T-helper 1 cell treated with Interleukin-12 subunit alpha and Interleukin-12 subunit beta and Interleukin-4 antibody, amounts not matched to agents 30 μg/mL and 1 μg/mL, for 36 hours (primary cell): ENCODE measurements at regions not wholly inside any gene's neighbourhood (a gene's known extent, or its start where the extent isn't known, plus 50 kb on each side); places are given as distances from the start of the nearest gene placed in this dataset.
A peak's percentile ranks its signal among the peaks of the same experiment; 100 is the strongest.

ENCODE experiments used
- H3K27ac Mint-ChIP-seq: one replicate; pipeline ENCODE4 v1.8.0; 2021; ENCODE audit warnings: mild to moderate bottlenecking, mixed read lengths
- H3K27me3 Mint-ChIP-seq: one replicate; pipeline ENCODE4 v1.8.0; 2021; ENCODE audit warnings: low read depth, mixed read lengths
- H3K36me3 Mint-ChIP-seq: one replicate; pipeline ENCODE4 v1.8.0; 2021; ENCODE audit warnings: low read depth, mixed read lengths
- H3K4me1 Mint-ChIP-seq: one replicate; pipeline ENCODE4 v1.8.0; 2021; ENCODE audit warnings: low read depth, mixed read lengths
- H3K4me3 Mint-ChIP-seq: one replicate; pipeline ENCODE4 v1.8.0; 2021; ENCODE audit warnings: mild to moderate bottlenecking, moderate library complexity, mixed read lengths
- H3K9me3 Mint-ChIP-seq: one replicate; pipeline ENCODE4 v1.8.0; 2021; ENCODE audit warnings: mixed read lengths

DNA sequence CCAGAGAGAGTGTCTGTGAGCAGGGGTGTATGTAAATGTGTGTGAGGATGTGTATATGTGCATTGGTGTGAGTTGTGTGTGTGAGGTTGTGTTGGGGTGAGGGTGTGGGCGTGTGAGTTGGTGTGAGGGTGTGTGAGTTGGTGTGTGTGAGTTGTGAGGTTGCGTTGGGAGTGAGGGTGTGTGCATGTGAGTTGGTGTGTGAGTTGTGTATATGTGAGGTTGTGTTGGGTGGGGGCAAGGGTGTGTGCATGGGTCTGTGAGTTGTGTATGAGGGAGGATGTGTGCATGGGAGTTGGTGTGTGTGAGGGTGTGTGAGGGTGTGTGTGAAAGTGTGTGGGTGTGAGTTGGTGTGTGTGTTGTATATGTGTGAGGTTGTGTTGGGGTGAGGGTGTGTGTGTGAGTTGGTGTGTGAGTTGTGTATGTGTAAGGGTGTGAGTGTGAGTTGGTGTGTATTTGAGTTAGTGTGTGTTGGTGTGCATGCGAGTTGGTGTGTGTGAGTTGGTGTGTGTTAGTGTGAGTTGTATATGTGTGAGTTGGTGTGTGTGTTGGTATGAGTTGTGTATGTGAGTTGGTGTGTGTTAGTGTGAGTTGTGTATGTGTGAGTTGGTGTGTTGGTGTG, 161.6 kb upstream of the IER5L start:
- no peaks in the 10 kb centered on the region for H3K9me3 Mint-ChIP-seq
- H3K4me3 Mint-ChIP-seq: no peak overlapping the region
- no peak overlapping the region for H3K27ac Mint-ChIP-seq
- peaks cover 6% of the 10 kb centered on the region for H3K4me1 Mint-ChIP-seq
- no peaks in the 10 kb centered on the region for H3K36me3 Mint-ChIP-seq
- H3K27me3 Mint-ChIP-seq: peaks cover 15% of the 10 kb centered on the region

DNA sequence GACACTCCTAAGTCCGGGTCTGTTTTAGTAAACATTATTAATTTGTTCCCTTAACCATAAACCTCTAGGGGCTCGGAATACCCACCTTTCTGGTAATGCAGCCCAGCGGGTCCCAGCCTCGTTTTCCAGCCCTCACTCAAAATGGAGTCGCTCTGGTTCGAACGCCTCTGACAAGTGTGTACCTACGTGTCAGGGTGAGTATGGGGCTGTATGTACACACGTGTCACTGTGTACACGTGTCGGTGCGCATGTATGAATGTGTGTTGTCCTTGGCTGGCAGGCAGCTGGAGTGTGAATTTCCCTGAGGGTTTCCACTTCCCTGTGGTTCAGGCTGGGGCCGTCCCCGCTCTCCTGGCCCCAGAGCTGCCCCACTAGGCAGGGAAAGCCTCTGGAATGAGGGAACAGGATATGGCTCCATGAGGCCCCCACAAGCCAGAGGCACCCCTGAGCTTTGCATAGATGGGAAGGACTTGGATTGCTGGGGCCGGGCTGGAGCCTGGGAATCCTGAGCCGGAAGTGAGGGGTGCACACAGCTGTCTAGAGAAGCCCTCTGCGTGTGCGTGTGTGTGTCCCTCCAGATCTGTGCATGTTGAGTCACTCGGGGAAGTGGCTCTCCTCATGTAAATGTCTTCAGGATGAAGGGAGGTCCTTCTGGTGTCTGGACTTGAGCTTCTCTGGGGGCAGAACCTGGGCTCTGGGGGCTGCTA, 160.8 kb upstream of the IER5L start:
- H3K27ac Mint-ChIP-seq: no peak overlapping the region
- H3K27me3 Mint-ChIP-seq: peaks cover 15% of the 10 kb centered on the region
- H3K36me3 Mint-ChIP-seq: no peaks in the 10 kb centered on the region
- H3K4me3 Mint-ChIP-seq: no peak overlapping the region
- peaks cover 10% of the 10 kb centered on the region for H3K4me1 Mint-ChIP-seq
- no peaks in the 10 kb centered on the region for H3K9me3 Mint-ChIP-seq

GRCh38 chr9:129337336-129338140, 159.5 kb upstream of the IER5L start:
- H3K4me1 Mint-ChIP-seq: peaks cover 12% of the 10 kb centered on the region
- no peak overlapping the region for H3K27ac Mint-ChIP-seq
- H3K9me3 Mint-ChIP-seq: no peaks in the 10 kb centered on the region
- no peak overlapping the region for H3K4me3 Mint-ChIP-seq
- H3K36me3 Mint-ChIP-seq: no peaks in the 10 kb centered on the region
- peaks cover 15% of the 10 kb centered on the region for H3K27me3 Mint-ChIP-seq

- Mint-ChIP-seq H3K27me3 (peaks cover 15% of the 10 kb centered on the region), H3K27ac (no peak overlapping the region), H3K4me1 (peaks cover 12% of the 10 kb centered on the region), H3K4me3 (peak overlapping the region; percentile 45), H3K36me3 (no peaks in the 10 kb centered on the region), H3K9me3 (no peaks in the 10 kb centered on the region)
Observed at GRCh38 chr9:129336601-129337331, 158.7 kb upstream of the IER5L start.

- Mint-ChIP-seq H3K4me3 (no peak overlapping the region), H3K36me3 (peaks cover 1% of the 10 kb centered on the region), H3K4me1 (peaks cover 12% of the 10 kb centered on the region), H3K9me3 (peaks cover 5% of the 10 kb centered on the region), H3K27ac (no peak overlapping the region), H3K27me3 (peaks cover 15% of the 10 kb centered on the region)
Observed at GRCh38 chr9:129336130-129336528, 158.1 kb upstream of the IER5L start.

- H3K36me3 Mint-ChIP-seq: peaks cover 6% of the 10 kb centered on the region
- H3K9me3 Mint-ChIP-seq: peaks cover 10% of the 10 kb centered on the region
- H3K27ac Mint-ChIP-seq: no peak overlapping the region
- no peak overlapping the region for H3K4me3 Mint-ChIP-seq
- H3K4me1 Mint-ChIP-seq: peaks cover 12% of the 10 kb centered on the region
- peaks cover 15% of the 10 kb centered on the region for H3K27me3 Mint-ChIP-seq
Observed at GRCh38 chr9:129335464-129336129, 157.5 kb upstream of the IER5L start.

- no peak overlapping the region for H3K27ac Mint-ChIP-seq
- H3K4me3 Mint-ChIP-seq: no peak overlapping the region
- H3K27me3 Mint-ChIP-seq: peaks cover 15% of the 10 kb centered on the region
- peaks cover 12% of the 10 kb centered on the region for H3K4me1 Mint-ChIP-seq
- peaks cover 16% of the 10 kb centered on the region for H3K9me3 Mint-ChIP-seq
- H3K36me3 Mint-ChIP-seq: peaks cover 6% of the 10 kb centered on the region
Observed at GRCh38 chr9:129334105-129334935, 156.3 kb upstream of the IER5L start.

DNA sequence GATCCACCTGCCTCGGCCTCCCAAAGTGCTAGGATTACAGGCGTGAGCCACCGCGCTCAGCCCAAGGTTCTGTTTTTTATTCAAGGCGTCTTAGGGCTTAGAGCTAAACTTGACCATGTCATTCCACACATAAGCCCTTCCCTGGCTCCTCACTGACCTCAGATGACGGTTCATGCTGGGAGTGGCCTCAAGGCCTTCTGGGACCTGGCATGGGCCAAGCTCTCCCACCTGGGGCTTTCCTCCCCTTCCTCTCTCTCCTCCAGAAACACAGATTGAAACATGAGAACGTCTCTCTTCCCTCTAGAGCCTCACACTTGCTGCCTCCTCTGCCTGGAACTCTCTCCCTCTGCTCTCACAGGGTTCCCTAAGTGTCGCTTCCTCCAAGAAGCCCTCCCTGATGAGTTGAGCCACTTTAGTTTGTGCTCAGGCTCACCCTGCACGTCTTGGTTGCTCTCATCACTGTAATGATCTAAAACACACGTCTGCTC, 155.6 kb upstream of the IER5L start:
- H3K27ac Mint-ChIP-seq: no peak overlapping the region
- peaks cover 13% of the 10 kb centered on the region for H3K4me1 Mint-ChIP-seq
- H3K27me3 Mint-ChIP-seq: peaks cover 15% of the 10 kb centered on the region
- H3K36me3 Mint-ChIP-seq: peaks cover 6% of the 10 kb centered on the region
- no peak overlapping the region for H3K4me3 Mint-ChIP-seq
- peaks cover 16% of the 10 kb centered on the region for H3K9me3 Mint-ChIP-seq

DNA sequence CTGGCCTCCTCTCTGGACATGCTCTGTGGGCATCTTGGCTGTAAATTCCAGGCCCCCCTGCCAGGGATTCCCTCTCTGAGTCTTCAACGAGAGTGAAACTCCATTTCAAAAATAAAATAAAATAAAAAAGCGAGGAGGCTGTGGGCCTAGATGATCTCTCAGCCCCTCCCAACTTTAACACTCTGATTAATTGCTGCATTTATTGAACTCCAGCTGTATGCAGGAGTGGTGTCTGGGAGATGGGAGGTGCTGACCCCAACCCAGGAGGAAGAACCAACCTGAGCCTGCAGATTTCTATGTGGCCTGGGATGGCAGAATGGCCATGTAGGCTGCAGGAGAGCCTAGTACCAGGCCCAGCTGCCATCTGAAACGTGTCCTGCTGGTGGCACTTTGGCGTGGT, 154.5 kb upstream of the IER5L start:
- Mint-ChIP-seq H3K9me3 (peaks cover 16% of the 10 kb centered on the region), H3K4me1 (peaks cover 20% of the 10 kb centered on the region), H3K4me3 (no peak overlapping the region), H3K27me3 (peaks cover 9% of the 10 kb centered on the region), H3K27ac (no peak overlapping the region), H3K36me3 (peaks cover 6% of the 10 kb centered on the region)

DNA sequence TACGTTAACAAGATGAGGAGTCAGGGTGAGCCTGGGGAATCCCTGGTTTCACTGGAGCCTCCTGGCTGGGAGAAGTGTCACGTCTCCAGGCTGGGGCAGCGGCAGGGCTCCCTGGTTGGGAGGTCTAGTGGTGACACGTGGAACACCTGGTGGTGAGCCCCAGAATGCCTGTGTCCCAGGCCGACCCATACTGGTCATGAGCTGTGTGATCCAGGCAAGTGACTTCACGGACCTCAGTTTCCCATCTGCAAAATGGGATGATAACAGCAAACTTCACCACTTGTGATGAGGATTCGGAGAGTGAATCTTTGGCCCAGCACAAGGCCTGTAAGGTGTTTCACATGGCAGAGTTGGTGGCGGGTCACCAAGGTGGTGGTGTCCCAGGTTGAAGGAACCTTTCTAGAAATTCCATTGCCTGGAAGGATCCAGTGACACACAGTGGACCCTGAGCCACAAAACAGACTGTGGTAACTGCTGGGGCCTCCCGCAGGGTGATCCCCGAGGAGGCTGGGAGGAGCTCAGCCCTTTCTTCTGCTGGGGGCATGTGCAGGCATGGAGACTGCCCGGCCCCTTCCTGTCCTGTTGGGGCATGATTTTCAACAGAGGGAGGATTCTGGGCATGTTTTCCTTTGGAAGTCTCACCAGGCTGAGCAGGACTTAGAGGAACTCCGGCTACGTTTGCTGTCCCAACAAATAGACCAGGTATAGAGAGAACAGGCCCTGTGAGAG, 153.9 kb upstream of the IER5L start:
- H3K9me3 Mint-ChIP-seq: peaks cover 16% of the 10 kb centered on the region
- H3K4me1 Mint-ChIP-seq: peaks cover 20% of the 10 kb centered on the region
- H3K27ac Mint-ChIP-seq: no peak overlapping the region
- peaks cover 6% of the 10 kb centered on the region for H3K36me3 Mint-ChIP-seq
- peaks cover 8% of the 10 kb centered on the region for H3K27me3 Mint-ChIP-seq
- H3K4me3 Mint-ChIP-seq: no peak overlapping the region

GRCh38 chr9:129331493-129331765, 153.4 kb upstream of the IER5L start:
- H3K9me3 Mint-ChIP-seq: peaks cover 16% of the 10 kb centered on the region
- H3K4me1 Mint-ChIP-seq: peaks cover 18% of the 10 kb centered on the region
- H3K27ac Mint-ChIP-seq: no peak overlapping the region
- H3K4me3 Mint-ChIP-seq: no peak overlapping the region
- peaks cover 6% of the 10 kb centered on the region for H3K36me3 Mint-ChIP-seq
- peaks cover 5% of the 10 kb centered on the region for H3K27me3 Mint-ChIP-seq

DNA sequence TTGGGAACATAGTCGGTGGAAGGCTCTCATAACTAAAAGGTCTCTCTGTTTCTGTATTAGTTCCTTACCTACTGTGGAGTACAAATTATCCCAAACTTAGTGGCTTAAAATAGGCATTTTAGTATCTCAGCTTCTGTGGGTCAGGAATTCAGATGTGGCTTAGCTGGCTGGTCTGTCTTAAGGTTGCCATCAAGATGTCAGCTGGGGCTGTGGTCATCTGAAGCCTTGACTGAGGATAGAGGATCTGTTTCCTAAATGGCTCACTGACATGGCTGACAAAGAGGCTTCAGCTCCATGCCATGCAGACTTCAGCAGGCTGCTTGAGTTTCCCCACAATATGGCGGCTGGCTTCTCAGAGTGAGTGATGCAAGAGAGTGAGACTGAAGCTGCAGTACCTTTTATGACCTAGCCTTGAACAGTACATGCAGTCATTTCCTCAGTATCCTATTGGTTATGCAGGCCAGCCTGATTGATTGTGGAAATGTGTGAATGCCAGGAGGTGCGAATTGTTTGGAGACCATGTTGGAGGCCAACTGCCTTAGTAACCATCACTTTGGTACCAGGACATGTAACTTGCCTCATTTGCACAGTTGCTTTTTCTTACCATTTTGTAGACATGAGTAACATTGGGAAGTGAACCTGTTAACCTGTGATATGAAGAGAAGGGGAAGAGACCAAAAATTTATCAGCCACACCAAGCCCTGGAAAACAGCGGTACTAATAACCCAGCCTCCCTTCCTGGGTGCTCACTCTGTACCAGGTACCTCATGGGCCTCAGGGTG, 152.8 kb upstream of the IER5L start:
- peaks cover 6% of the 10 kb centered on the region for H3K36me3 Mint-ChIP-seq
- no peak overlapping the region for H3K4me3 Mint-ChIP-seq
- H3K9me3 Mint-ChIP-seq: peaks cover 16% of the 10 kb centered on the region
- H3K27me3 Mint-ChIP-seq: peaks cover 2% of the 10 kb centered on the region
- peaks cover 18% of the 10 kb centered on the region for H3K4me1 Mint-ChIP-seq
- H3K27ac Mint-ChIP-seq: no peak overlapping the region
